Embryonic facial prominence (tissue), 1 donor: ENCODE measurements at regions not wholly inside any gene's neighbourhood (a gene's known extent, or its start where the extent isn't known, plus 50 kb on each side); places are given as distances from the start of the nearest gene placed in this dataset.

Experiments
- DNase-seq: peaks from one replicate; pipeline ENCODE4 v3.0.0-alpha.2; 2016; ENCODE audit errors: extremely low spot score

- DNase-seq, result no peak
Measured at GRCh38 chr20:61115364-61116065, 136.5 kb upstream of the CDH4 start.

- DNase-seq, result no peak
Measured at GRCh38 chr20:61117725-61118124, 134.3 kb upstream of the CDH4 start.

- no peak for DNase-seq
Measured at GRCh38 chr20:61118429-61119224, 133.4 kb upstream of the CDH4 start.

- DNase-seq, result no peak
Measured at GRCh38 chr20:61119273-61119672, 132.8 kb upstream of the CDH4 start.

DNA sequence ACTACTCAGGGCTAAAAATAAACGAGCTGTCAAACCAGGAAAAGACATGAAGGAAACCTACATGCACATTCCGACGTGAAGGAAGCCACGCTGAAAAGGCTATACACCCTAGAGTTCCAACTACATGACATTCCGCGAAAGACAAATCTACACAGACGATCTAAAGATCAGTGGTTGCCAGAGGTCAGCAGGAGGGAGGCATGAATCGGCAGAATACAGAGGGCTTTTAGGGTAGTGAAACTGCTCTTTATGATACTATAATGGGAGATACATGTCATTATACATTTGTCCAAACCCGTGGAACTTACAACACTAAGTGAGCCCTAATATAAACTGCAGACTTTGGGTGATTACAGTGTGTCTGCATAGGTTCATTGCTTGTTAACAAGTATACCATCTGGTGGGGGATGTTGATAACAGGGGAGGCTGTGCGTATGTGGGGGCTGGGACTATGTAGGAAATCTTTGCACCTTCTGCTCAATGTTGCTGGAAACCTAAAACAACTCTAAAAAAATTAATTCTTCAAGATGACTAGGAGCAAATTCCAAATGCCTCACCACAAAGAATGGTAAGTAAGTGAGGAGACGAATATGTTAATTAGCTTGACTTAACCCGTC is 132.2 kb upstream of the CDH4 start:
- no peak for DNase-seq

DNA sequence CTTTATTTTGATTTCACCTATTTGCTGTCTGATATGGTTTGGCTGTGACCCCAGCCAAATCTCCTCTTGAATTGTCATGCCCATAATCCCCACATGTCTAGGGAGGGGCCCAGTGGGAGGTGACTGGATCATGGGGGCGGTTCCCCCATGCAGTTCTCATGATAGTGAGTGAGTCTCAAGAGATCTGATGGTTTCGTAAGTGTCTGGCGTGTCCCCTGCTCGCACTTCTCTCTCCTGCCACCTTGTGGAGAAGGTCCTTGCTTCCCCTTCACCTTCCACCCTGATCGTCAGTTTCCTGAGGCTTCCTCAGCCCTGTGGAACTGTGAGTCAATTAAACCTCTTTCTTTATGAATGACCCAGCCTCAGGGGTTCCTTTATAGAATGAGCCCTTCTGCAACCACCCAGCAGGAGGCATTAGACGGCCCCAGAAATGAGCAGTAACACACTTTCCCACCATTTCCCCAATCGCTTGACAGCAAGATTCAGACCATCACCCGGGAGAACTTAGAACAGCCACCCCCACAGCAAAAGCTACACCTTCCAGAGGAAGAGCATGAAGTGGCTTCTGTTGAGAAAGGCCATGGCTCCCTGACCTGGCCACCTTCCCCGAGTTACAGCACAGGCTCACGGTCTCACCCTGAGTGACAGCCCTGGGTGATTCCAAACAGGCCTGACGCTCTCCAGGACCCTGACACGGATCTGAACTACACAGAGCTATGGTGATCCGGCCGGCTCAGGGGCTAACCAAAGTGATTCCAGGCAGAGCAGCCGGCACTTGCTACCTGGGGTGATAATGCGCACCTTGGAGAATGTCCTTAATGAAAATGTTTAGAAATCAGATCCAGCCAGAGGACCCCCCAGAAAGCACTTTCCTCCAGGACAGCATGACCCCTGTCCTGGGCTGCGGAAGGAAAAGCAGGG is 131.2 kb upstream of the CDH4 start:
- DNase-seq, result no peak

DNA sequence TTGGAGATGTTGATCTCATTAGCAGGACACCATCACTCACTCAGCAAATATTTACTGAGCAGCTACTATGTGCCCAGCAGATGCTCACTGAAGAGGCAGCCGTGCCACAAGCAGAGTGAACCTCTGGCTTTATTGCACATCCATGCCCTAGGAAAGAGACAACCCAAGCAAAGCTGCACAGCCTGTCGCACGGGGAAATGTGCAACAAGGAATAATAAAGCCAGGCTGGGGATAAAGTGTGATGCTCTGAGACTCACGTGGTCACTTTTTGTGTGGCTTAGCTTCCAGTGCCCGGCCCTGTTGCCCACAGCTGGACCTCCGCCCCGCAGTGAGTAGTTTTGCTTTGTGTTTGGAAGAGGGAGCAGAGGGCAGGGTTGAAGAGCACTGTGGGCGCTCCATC is 130.4 kb upstream of the CDH4 start:
- no peak for DNase-seq

GRCh38 chr20:61123286-61123685 is 128.8 kb upstream of the CDH4 start:
- DNase-seq, result no peak

- no peak for DNase-seq
Measured at GRCh38 chr20:61123751-61124368, 128.2 kb upstream of the CDH4 start.

DNA sequence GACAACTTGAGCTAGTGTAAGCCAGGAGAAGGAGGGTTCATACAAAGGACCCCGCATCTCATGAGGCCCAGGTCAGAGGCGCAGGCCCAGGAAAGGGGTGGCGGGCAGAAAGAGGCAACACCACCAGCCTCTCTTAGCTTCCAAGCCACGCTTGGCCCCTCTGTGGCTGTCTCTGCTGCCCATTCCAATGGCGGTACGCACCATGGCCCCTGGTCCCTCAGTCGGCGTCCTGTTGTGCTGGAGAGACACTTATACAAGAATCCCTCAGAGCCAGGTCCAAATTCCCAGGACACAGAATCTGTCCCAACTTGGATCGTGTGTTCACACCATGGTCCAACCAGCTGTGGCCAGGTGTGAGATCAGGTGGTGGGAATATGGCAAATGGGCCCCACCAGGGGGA is 127.0 kb upstream of the CDH4 start:
- no peak for DNase-seq

GRCh38 chr20:61125546-61126180 is 126.4 kb upstream of the CDH4 start:
- DNase-seq, result no peak

GRCh38 chr20:61126369-61127195 is 125.5 kb upstream of the CDH4 start:
- no peak for DNase-seq

DNA sequence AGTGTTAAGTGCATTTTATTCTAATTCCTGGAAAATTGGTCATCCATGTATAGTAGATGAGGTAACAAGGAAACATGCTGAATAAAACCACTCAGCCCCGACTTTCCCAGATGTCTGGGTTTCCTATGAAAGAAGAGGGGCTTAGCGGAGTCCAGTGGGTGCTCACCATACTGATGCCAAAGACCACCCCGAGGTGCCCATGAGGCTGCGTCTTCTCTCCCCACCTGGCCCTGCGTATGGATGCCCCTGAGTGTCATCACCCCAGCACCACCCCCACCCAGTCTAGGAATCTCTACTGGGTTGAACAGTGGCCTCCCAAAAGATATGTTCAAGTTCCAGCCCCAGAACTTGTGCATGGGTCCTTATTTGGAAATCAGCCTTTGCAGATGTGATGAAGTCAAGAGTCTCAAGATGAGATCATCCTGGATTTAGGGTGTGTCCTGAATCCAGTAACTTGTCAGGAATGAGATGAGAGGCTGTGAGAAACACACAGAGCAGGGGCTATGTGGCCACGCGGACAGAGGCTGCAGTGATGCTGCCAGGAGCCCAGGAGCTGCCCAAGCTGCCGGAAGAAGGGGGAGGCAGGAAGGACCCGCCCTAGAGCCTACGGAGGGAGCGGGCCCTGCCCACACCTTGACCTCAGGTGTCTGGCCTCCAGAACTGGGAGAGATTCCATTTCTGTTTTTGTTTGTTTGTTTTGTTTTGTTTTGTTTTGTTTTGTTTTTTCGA is 124.6 kb upstream of the CDH4 start:
- DNase-seq, result no peak

DNA sequence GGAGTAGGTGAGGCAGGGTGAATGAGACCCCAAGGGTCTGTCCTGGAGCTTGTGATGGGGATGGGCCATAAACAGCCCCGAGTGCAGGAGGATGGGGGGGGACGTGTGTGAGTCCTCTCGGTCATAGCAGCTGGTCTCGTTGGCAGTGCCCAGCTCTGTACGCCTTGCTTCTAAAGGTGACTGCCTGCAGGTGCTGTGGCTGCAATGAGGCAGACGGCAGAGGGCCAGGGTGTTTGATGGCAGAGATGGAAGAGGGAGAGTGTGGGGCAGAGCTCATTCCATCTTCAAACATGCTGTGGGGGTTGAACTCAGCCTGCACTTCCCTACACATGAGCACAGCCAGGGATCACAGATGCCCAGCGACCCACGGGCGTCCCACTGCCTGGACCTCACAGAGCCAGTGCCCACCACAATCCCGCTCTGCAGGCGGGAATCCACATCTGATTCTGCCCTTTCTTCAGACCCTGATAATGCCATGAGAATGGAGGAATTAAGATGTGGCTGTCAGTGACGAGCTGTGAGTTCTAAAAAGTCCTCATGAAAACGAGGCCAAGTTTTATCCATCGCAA is 123.3 kb upstream of the CDH4 start:
- DNase-seq, result no peak

GRCh38 chr20:61129311-61129710 is 122.8 kb upstream of the CDH4 start:
- DNase-seq, result no peak

DNA sequence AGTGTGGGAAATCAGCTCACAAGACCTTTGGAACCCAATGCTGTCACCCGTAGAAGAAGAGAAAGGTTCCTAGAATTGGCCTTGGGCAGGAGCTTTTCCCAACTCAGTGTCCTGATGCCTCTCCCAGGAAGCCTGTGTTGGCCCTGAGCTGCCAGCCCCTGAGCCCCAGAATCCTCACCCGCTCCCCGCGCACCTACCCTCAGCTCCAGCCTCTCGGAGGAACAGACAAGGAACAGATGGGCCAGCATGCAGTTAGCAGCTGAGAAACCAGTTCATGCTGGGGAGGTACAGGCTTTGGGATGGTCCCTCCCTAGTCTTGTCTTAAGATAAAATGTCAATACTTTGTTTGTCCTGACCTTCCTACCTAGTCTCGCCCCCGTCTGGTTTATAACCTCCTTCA is 121.9 kb upstream of the CDH4 start:
- DNase-seq, result no peak

DNA sequence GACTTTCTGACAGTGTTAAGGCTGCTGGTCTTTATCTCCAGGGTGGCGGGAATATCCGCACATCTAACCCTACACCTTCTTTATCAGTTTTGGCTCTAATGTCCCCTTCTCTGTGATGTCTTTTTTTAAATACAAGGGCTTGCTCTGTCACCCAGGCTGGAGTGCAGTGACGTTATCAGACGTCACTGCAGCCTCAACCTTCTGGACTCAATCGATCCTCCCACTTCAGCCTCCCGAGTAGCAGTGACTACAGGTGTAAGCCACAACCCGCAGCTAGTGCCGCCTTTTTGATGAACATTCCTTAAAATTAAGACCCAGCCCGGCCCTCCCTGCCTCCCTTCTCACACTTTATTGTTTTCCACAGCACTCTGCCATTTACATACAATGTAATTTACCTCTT is 120.1 kb upstream of the CDH4 start:
- no peak for DNase-seq

GRCh38 chr20:61133611-61134010 is 118.5 kb upstream of the CDH4 start:
- no peak for DNase-seq
